Vagina (tissue), 2 donors: ENCODE measurements at regions not wholly inside any gene's neighbourhood (a gene's known extent, or its start where the extent isn't known, plus 50 kb on each side); places are given as distances from the start of the nearest gene placed in this dataset.

Source experiments
- CTCF ChIP-seq, 3 experiments: fragments of 450-650 bp in 2 of 3; fragments of 200-600 bp in 1 of 3; sonication (generic) in 1 of 3; IDR thresholded peaks; one replicate each; pipeline ENCODE4 v1.5.1; 2017 to 2019; ENCODE audit warnings: antibody characterized with exemption in 3 of 3, mild to moderate bottlenecking in 2 of 3, moderate library complexity in 2 of 3
- POLR2A ChIP-seq, 2 donors: fragments of 450-650 bp; IDR thresholded peaks; one replicate each; pipeline ENCODE4 v1.6.1; 2017; ENCODE audit warnings: antibody characterized with exemption in 2 of 2, mild to moderate bottlenecking in 2 of 2, moderate library complexity in 2 of 2

GRCh38 chr11:39177678-39178077 is 2281.8 kb downstream of the LRRC4C start:
- TF ChIP-seq CTCF (IDR thresholded peaks at IDR 0.05) (no peak), POLR2A (IDR thresholded peaks at IDR 0.05) (no peak)
